HEK293T (cell line): ENCODE measurements at regions not wholly inside any gene's neighbourhood (a gene's known extent, or its start where the extent isn't known, plus 50 kb on each side); places are given as distances from the start of the nearest gene placed in this dataset.

ENCODE experiments used
- FOXA1 ChIP-seq: fragments of 450-650 bp; IDR thresholded peaks from 2 replicates; pipeline ENCODE4 v1.6.1; 2016; ENCODE audit warnings: mild to moderate bottlenecking
- FOXK2 ChIP-seq: fragments of 450-650 bp; IDR thresholded peaks from 2 replicates; pipeline ENCODE4 v1.6.1; 2016; ENCODE audit warnings: mild to moderate bottlenecking
- L3MBTL2 ChIP-seq: fragments of 450-650 bp; conservative IDR thresholded peaks from 2 replicates; pipeline ENCODE4 v1.6.1; 2016; ENCODE audit warnings: mild to moderate bottlenecking
- TARDBP ChIP-seq: fragments of 450-650 bp; IDR thresholded peaks from 2 replicates; pipeline ENCODE4 v1.6.1; 2016

DNA sequence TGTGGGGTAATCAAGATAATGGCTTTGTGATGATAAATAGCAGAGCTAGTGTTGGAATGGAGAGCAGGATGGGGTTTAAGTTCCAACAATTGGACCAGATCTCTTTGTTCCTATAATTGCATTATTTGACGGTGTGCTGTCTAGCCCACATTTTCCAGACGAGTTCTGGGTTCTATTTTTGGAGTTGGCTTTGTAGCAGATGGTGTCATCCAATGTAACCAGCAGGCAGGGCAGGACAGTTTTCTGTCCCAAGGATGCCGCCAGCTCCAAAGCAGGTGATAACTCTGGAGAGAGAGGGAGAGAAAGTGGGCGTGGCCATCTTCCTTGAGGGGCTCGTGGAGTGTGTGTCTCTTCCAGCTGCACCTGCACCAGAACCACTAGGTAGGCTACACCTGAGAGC is 251.3 kb downstream of the KIF4B start:
- TF ChIP-seq FOXK2 = no peak
- no peak for TF ChIP-seq TARDBP
- TF ChIP-seq L3MBTL2 = no peak
- no peak for TF ChIP-seq FOXA1
